HG02840 (cell line): ENCODE measurements at regions not wholly inside any gene's neighbourhood (a gene's known extent, or its start where the extent isn't known, plus 50 kb on each side); places are given as distances from the start of the nearest gene placed in this dataset.

ENCODE experiments used
- ATAC-seq: cut with Tn5 transposase; IDR thresholded peaks from one replicate; pipeline ENCODE4 v1.9.1; 2021; ENCODE audit warnings: mild to moderate bottlenecking, moderate library complexity, moderate number of reproducible peaks; ENCODE audit not compliant: unreplicated experiment, low FRiP score

DNA sequence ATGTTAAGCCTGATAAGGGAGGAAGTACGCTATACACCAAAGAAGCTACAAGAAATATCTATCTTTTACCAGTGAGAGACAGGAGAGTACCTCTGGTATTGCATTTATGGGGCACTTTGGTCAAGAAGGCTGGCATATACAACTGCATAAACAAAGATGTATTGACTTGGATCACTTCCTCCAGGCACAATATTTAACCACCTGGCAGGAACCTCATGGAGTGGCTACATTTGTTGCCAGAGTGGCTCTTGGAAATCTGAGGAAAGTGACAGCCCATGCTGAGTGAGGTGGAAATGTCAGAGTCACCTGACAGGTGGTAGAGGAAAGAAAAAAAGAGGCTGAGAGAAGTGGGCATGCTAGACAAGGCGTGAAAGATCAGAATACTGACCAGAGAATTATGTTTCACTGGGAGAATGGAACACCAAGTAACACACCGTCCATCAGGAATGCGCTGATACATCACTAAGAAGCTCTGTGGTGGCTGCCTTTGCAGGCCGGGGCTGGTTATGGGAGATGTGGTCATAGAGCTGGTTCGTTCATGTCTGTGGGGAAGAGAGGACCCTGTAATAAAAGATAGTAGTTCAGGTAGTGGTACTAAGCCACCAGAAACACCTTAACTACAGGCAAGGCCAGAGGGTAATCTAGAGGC is 61.4 kb upstream of the UFL1 start:
- ATAC-seq, result no peak

DNA sequence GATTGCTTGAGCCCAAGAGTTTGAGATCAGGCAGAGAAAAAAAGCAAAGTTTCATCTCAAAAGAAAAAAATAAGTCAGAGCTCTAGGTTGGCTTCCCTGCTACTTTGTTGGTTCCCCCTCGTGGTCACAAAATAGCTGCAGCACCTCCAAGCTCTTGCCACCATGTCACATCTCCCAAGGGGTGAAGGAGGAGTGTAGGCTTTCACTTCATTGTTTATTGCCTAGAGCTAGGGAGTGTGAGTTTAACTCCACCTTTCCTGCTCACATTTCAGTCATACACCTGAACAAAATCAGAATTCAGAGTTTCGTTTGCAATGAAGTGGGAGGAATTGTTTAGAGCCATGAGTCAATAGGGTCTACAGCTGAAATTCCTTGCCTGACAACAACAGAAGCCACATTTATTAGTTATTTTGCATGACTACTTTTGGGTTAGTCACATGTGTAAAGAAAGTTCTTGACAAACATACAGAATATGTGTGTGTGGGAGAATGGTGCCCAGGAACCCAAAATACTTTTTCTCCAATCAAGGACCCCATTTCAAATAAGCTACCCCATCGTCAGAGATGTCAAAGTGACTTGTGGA is 56.2 kb upstream of the UFL1 start:
- ATAC-seq, result no peak

DNA sequence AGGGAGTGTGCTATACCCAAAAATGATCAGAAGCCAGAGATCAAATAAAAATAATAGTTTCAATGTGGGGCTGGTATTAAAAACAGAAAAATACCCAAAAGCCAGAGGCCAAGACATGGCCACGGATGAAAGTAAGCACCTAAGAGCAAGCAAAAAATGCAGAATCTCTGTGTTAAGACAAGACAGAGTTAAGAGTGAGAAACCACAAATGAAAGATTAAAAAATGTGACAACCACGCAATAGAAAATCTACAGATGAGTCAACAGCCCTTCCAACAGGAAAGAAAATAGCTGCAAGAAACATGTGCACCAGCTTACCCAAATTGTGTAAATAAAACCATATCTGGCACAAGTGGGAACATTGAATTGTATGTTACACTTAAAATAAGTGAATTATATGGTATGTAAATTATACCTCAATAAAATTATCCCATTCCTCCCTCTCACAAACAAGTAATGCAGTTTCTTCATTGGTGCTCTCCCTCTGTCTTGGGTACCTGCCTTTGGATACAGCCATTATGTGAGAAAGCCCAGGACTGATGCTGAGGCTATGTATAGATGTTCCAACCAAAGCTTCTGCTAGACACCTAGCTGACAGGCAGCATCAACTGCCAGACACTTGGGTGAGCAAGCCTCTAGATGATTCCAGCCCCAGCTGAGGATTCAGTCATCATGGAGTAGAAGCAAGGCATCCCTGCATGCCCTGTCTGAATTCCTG is 55.3 kb upstream of the UFL1 start:
- no peak for ATAC-seq

DNA sequence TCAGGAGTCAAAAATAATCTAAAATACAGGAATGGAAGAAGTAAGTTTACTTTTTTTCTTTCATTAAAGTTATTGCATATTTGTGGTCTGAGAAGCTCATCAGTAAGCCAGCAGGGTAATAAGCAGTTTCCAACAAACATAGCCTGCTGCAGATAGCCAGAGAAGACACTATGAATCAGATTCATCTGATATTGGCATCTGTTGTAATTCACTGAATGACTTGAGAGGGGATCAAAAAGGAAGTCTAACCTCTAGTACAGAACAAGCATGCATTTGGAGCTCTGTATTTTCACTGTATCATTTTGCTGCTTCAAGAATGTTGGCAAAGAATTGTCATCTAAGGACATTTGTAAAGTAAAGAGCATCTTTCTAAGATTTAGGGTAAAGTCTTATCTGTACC is 53.8 kb upstream of the UFL1 start:
- ATAC-seq, result no peak

DNA sequence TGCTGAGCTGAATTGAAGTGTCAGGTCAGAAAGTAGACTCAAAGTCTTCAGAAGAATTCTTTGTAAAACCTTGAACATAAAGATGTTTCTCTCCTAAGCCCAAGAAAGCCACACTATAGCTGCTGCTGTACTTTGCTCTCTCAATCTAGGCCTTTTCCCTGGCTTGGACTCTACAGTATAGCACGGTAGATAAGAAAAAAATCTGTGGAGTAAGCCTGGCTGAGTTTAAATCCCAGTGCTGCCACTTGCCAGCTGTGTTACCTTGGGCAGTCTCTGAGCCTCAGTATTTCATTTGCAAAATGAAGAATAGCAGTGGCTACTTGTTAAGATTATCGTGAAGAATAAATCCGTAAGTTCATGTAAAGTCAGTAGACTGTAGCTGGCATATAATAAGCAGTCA is 53.3 kb upstream of the UFL1 start:
- no peak for ATAC-seq

DNA sequence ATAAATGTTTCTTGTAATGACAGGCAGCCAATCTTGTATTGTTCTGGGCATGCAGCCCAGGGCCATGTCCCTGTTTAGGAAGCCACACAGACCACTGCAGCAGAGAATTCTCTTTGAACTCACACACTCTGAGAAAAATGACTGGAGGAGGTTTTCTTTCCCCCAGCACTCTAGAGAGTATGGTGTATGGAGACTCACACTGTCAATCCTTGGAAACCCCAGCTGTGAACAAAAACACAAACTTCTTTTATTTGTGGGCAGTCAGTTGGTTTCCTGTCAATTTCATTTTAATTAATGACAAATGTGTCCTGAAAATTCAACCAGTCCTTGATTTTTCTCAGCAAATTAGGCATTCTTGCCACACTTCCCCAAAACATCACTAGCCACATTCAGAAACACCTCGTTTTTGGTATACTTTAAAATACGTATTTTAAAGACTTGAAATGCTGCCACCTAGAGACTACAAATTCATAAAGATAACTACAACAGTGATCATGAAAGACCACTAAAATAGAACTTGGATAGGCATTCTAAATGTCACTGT is 52.9 kb upstream of the UFL1 start:
- ATAC-seq, result no peak

DNA sequence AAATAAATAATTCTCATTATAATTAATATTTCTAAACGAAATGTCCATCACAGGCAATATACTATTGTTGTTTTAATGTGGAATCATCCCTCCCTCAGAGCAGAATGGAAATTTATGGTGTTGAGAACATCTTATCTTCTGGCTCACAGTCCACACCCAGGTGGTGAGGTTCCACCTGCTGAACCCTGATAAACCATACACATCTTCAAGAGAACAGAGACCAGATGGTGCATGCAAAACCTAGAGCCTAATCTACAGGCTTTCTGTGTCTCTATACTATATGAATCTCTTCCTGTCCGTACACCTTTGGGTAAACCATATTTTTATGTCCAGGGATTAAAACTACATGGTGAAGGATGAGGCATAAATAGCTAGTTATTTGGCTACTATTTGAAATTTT is 52.3 kb upstream of the UFL1 start:
- ATAC-seq, result no peak

DNA sequence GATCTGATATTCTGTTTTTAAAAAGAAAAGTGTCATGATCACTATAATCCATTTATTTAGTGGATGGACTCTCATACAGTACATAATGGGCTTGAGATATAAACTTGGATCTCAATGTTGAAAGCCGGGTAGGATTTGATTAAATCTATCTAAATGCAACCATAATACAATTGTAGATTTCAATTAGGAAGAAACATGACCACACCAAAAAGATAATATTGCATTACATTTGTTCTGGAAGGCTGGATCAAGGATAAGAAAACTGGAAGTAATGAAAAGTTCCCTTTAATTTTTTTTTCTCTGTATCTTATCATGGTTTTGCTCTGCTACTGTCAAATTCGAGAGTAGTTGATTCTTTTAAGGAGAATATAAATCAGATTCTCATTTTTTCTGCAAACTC is 51.3 kb upstream of the UFL1 start:
- no peak for ATAC-seq
